ENCODE measurements at regions not wholly inside any gene's neighbourhood (a gene's known extent, or its start where the extent isn't known, plus 50 kb on each side); places are given as distances from the start of the nearest gene placed in this dataset.

- DNase-seq, result no peak
Observed at GRCh38 chr18:8945514-8945913, 157.0 kb upstream of the NDUFV2 start.

DNA sequence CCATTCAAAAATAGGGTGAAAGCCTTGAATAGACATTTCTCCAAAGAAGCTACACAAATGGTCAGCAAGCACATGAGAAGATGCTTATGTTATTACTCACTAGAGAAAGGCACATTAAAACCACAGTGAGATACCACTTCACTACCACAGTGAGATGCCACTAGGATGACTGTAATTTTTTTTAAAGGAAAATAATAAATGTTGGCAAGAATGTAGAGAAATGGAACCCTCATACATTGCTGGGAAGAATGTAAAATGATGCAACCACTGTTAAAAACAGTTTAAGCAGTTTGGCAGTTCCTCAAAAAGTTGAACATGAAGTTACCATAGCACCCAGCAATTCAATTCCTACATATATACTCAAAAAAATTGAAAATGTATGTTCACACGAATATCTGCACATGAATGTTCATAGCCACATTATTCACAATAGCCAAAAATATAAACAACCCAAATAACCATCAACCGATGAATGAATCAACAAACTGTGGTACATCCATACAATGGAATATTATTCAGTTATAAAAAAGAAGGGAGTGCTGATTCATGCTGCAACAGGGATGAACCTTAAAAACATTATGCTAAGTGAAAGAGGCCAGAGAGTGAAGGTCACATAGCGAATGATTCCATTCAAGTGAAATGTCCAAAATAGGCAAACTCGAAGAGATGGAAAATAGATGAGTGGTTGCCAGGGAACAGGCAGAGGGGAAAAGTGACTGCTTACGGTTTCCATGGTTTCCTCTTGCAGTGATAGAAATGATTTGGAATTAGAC, 156.2 kb upstream of the NDUFV2 start:
- no peak for DNase-seq

DNA sequence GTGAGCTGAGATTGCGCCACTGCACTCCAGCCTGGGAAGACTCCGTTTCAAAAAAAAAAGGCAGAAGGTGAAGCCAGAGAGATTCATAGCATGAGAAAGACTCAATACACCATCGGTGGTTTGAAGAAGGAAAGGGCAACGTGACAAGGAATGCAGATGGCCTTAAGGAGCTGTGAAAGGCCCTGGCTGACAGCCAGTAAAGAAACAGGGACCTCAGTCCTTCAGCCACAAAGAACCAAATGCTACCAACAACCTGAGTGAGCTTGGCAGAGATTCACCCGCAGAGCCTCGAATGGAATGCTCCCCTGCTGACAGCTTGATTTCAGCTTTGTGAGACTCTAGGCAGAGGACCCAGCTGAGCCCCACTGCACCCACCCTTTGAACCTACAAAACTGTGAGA, 154.9 kb upstream of the NDUFV2 start:
- DNase-seq, result no peak

- no peak for DNase-seq
Observed at GRCh38 chr18:8948011-8948410, 154.5 kb upstream of the NDUFV2 start.

- DNase-seq, result no peak
Observed at GRCh38 chr18:8948471-8949149, 153.9 kb upstream of the NDUFV2 start.

- DNase-seq, result no peak
Observed at GRCh38 chr18:8949206-8949605, 153.3 kb upstream of the NDUFV2 start.

DNA sequence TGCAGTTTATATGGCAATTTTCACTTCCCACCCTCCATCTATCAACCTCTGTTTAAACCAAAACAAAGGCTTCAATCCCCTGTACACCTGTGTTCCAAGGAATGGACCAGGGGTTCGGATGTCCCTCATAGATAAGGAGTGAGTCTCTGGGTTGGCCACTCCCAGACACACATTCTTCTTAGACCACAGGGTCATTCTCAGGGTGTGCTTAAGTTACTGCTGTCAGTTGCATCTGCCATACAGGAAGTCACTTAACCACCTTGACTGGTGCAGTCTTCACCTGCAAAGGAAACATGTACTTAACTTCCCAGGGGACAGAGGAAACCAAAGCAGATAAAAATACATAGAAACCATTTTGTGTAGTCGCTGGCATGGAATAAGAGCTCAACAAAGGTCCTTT, 151.0 kb upstream of the NDUFV2 start:
- DNase-seq, result no peak

DNA sequence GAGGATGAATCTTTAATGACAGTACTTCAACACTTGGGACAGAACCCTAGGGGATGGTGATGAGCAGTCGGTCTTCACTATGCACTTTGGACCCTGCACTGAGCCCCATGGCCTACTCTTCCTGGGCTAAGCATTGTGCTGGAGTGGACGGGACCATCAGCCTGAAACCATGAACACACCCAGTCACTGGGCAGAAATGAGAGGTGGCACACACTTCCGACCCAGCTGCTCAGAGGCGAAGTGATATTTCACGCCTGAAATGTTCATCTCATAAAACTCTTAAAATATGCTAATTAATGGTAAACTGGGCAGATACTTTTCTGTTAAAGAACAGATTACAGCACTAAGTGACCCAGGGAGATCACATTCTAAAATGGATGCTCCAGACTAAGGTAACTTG, 150.3 kb upstream of the NDUFV2 start:
- DNase-seq, result no peak

- DNase-seq, result no peak
Observed at GRCh38 chr18:8952769-8953760, 149.4 kb upstream of the NDUFV2 start.

GRCh38 chr18:8957731-8958130, 144.8 kb upstream of the NDUFV2 start:
- DNase-seq, result no peak

DNA sequence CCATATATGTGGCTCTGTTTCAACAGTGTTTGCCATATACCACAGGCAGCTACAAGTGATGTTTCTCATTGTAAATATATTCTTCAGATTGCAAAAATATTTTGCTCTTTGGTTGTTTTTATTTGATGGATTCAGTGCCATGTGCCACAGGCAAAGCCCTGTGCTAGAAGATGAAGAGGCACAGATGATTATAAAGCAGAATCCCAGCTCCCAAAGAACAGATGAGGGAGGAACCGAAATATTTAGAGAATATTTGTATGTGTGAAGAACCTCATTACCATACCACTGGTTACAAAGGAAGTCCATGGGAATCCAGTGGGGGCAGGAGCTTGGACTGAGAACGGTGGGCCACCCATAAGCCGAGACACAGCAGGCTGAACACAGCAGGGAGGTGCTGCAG, 143.8 kb upstream of the NDUFV2 start:
- DNase-seq, result no peak

GRCh38 chr18:8959551-8960135, 142.9 kb upstream of the NDUFV2 start:
- no peak for DNase-seq

GRCh38 chr18:8960740-8961657, 141.5 kb upstream of the NDUFV2 start:
- DNase-seq, result no peak

GRCh38 chr18:8962192-8962779, 140.2 kb upstream of the NDUFV2 start:
- DNase-seq, result no peak

DNA sequence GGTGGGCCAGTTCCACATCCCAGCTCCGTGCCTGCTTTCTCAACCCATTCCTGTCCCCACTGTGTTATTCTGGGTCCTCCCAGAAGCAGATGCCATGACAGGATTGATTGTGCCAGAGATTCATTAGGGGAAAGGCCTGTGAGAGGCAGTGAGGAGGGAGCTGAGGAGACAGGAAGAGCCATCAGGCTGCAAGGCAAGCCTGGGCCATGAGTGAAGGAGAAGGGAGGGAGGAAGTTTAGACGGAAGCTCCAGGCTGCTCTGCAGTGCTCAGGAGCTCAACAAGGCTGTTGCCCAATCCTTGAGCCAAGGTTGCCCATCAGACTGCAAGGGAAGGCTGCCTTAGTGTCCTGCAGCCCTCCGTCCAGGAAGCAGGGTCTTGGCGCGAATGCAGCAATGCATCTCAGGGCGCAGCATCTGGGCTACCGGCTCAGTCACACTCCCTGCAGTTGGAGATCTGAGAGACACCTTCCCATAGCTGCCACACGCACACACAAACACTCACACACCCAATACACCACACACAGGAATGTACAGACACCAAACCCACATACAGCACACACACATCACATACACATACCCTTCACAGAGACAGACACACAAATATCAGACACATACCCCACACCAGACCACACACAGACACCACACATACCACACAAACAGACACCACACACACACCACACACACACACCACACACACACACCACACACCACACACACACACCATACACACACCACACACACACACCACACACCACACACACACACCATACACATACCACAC, 139.5 kb upstream of the NDUFV2 start:
- DNase-seq, result no peak

GRCh38 chr18:8963876-8964275, 138.6 kb upstream of the NDUFV2 start:
- no peak for DNase-seq

GRCh38 chr18:8965398-8965797, 137.1 kb upstream of the NDUFV2 start:
- DNase-seq, result no peak

DNA sequence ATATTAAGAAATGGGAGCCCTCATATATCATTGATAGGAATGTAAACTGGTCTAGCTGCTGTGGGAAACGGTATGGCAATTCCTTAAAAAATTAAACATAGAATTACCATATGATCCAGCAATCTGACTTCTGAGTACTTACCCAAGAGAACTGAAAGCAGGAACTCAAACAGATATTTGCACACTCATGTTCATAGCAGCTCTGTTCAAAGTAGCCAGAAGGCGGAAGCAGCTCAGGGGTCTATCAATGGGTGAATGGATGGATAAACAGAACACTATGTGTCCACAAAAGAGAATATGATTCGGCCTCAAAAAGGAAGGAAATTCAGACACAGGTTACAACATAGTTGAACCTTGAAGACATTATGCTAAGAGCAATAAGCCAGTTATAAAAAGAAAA, 135.7 kb upstream of the NDUFV2 start:
- DNase-seq, result no peak

DNA sequence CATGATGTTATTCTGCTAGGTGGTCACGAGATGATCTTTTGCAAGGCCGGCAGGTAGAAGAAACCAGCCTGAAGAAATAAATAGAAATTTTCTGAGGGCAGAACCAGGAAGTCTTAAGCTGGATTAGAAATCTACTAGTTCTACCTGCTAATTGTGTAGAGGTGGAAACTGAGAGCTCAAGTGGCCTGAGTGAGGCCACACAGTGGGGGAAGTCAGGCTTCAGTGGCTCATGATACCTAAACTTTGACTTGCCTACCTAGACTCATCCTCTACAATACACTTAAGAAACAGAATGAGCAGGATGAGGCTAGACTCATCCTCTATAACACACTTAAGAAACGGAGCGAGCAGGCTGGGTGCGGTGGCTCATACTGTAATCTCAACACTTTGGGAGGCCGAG, 134.9 kb upstream of the NDUFV2 start:
- DNase-seq, result no peak

DNA sequence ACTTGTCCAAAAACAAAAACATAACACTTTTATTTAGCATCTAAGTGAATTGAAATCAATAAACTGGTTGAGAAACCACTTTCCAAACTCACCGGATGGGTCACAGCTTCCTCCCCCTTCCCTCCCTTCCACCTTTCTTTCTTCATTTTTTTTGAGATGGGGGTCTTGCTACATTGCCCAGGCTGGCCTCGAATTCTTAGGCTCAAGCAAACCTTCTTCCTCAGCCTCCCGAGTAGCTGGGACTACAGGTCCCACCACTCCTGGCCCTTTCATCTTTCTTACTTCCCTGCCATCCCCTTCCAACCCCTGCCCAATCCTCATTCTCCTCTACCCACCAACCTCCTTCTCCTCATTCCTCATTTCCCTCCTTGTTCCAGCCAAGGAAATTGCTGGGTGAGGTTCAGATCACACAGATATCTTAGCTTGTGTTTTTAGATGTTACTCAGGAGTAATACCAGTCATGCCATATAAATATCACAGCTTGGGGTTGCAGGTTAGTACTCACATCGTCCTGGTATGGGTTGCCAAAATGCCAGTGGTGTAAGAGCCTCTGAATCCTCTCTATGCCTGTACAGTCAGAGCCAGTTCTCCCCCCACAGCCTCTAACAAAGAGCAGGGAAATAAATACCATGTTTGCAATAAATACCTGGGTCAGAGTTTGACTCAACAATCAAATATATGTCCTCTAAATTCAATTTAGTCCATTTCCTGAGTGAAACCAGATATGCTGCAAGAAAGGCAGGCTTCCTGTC, 132.7 kb upstream of the NDUFV2 start:
- no peak for DNase-seq

All from activated naive CD4-positive, alpha-beta T cell treated with anti-CD3 and anti-CD28 coated beads, Interleukin-2, amount 50 U/mL, for 16 hours (primary cell).